ENCODE measurements at regions not wholly inside any gene's neighbourhood (a gene's known extent, or its start where the extent isn't known, plus 50 kb on each side); places are given as distances from the start of the nearest gene placed in this dataset.

- Histone ChIP-seq H3K79me2 (ENCODE audit: control insufficient read depth, insufficient read depth, low read length) (no peaks in the 10 kb centered on the region), H3K4me1 (ENCODE audit: control insufficient read depth, insufficient read depth, low read length) (no peaks in the 10 kb centered on the region), H3K27ac (ENCODE audit: control insufficient read depth, insufficient read depth) (no peak overlapping the region), H3K9ac (ENCODE audit: control insufficient read depth, insufficient read depth, low read length) (no peak overlapping the region), H3K4me3 (no peak overlapping the region), H3K27me3 (replicated peaks in 1 of 2; ENCODE audit: control insufficient read depth in 2 of 2, insufficient read depth in 2 of 2, low read length in 1 of 2) (no peaks in the 10 kb centered on the region), H2AFZ (ENCODE audit: control insufficient read depth, low read depth, low read length) (no peak overlapping the region), H3K4me2 (ENCODE audit: control insufficient read depth, insufficient read depth) (no peak overlapping the region), H4K20me1 (ENCODE audit: control insufficient read depth, insufficient read depth) (no peaks in the 10 kb centered on the region), H3K9me3 (replicated peaks; ENCODE audit: control insufficient read depth, insufficient read depth, low read length) (no peaks in the 10 kb centered on the region), H3K36me3 (ENCODE audit: control insufficient read depth in 2 of 2, insufficient read depth in 2 of 2, low read length in 1 of 2) (no peaks in the 10 kb centered on the region)
- in situ Hi-C loops (cut with MboI) (no loop called here), intact Hi-C loops (cut with micrococcal nuclease; ENCODE audit: unreplicated experiment) (no loop called here)
- ChIA-PET POLR2A (no interaction called here), CTCF (no interaction called here), SMC1A (ENCODE audit: uncharacterized antibody, unreplicated experiment) (interaction anchor here (1.7 kb wide), 1 partner anchor 12 kb away, joined by 3 read pairs; no protein-coding TSS in a partner anchor), RAD21 (ENCODE audit: unreplicated experiment) (no interaction called here)
- FAIRE-seq = no peak
- ATAC-seq = no peak
- WGBS (ENCODE audit: insufficient coverage, insufficient replicate concordance, low lambda C conversion rate, missing lambda C conversion rate) = 52% methylated on average over 1 of the region's 1 CpG
- TF ChIP-seq ZBTB33 (IDR thresholded peaks at IDR 0.05) = no peak
- TF ChIP-seq ZNF217 (IDR thresholded peaks at IDR 0.05) = no peak
- TF ChIP-seq NBN (IDR thresholded peaks at IDR 0.05) = no peak
- no peak for TF ChIP-seq JUNB (IDR thresholded peaks at IDR 0.05)
- no peak for TF ChIP-seq SMAD1 (IDR thresholded peaks at IDR 0.05; ENCODE audit: low read depth, partially characterized antibody)
- no peak for TF ChIP-seq SUZ12 (IDR thresholded peaks at IDR 0.05; ENCODE audit: unreplicated experiment)
- no TSS peak for BruUV-seq (replicated peaks)
- no peak for DNase-seq (ENCODE audit: low read depth, low spot score)
Measured at GRCh38 chr4:19736968-19737756, 514.5 kb upstream of the SLIT2 start.

- no peak overlapping the region for H3K4me2 ChIP-seq (ENCODE audit: control insufficient read depth, insufficient read depth)
- H3K27ac ChIP-seq (ENCODE audit: control insufficient read depth, insufficient read depth) = no peak overlapping the region
- ChIA-PET CTCF (no interaction called here), SMC1A (ENCODE audit: uncharacterized antibody, unreplicated experiment) (no interaction called here), RAD21 (ENCODE audit: unreplicated experiment) (no interaction called here), POLR2A (no interaction called here)
- no peaks in the 10 kb centered on the region for H3K79me2 ChIP-seq (ENCODE audit: control insufficient read depth, insufficient read depth, low read length)
- H3K9me3 ChIP-seq (replicated peaks; ENCODE audit: control insufficient read depth, insufficient read depth, low read length) = no peaks in the 10 kb centered on the region
- H3K27me3 ChIP-seq (replicated peaks in 1 of 2; ENCODE audit: control insufficient read depth in 2 of 2, insufficient read depth in 2 of 2, low read length in 1 of 2) = no peaks in the 10 kb centered on the region
- no peaks in the 10 kb centered on the region for H4K20me1 ChIP-seq (ENCODE audit: control insufficient read depth, insufficient read depth)
- H3K4me1 ChIP-seq (ENCODE audit: control insufficient read depth, insufficient read depth, low read length) = no peaks in the 10 kb centered on the region
- ATAC-seq (no peak), FAIRE-seq (no peak), DNase-seq (ENCODE audit: low read depth, low spot score) (no peak)
- no TSS peak for BruUV-seq (replicated peaks)
- intact Hi-C loops (cut with micrococcal nuclease; ENCODE audit: unreplicated experiment) = no loop called here
- H3K9ac ChIP-seq (ENCODE audit: control insufficient read depth, insufficient read depth, low read length) = no peak overlapping the region
- in situ Hi-C loops (cut with MboI) = no loop called here
- TF ChIP-seq USF2 (IDR thresholded peaks at IDR 0.05; ENCODE audit: borderline replicate concordance, low read depth, low read length) (no peak), CHD1 (IDR thresholded peaks at IDR 0.05; ENCODE audit: low read depth, low read length) (no peak), CREB1 (IDR thresholded peaks at IDR 0.05; ENCODE audit: low read depth) (no peak), POU2F2 (IDR thresholded peaks at IDR 0.05; ENCODE audit: borderline replicate concordance, low read depth, low read length) (no peak), SMARCA5 (IDR thresholded peaks at IDR 0.05) (no peak), ZSCAN29 (IDR thresholded peaks at IDR 0.05) (no peak)
- no peak overlapping the region for H3K4me3 ChIP-seq
- H2AFZ ChIP-seq (ENCODE audit: control insufficient read depth, low read depth, low read length) = no peak overlapping the region
- no peaks in the 10 kb centered on the region for H3K36me3 ChIP-seq (ENCODE audit: control insufficient read depth in 2 of 2, insufficient read depth in 2 of 2, low read length in 1 of 2)
Measured at GRCh38 chr4:19735012-19735411, 516.7 kb upstream of the SLIT2 start.

Measured in GM12878 (cell line).